GM12864 (cell line): ENCODE measurements at regions not wholly inside any gene's neighbourhood (a gene's known extent, or its start where the extent isn't known, plus 50 kb on each side); places are given as distances from the start of the nearest gene placed in this dataset.

Experiments
- DNase-seq: peaks from one replicate; pipeline ENCODE4 v3.0.0-alpha.2; 2011; ENCODE audit warnings: low read depth
- H3K4me3 ChIP-seq: 2 replicates; pipeline ENCODE4 v1.5.1; 2011; ENCODE audit warnings: mild to moderate bottlenecking, low read depth, low read length, control low read depth
- CTCF ChIP-seq: IDR thresholded peaks from 2 replicates; pipeline ENCODE4 v1.5.1; 2011; ENCODE audit warnings: low read depth, mild to moderate bottlenecking, moderate library complexity, low read length, control low read depth, inconsistent platforms; ENCODE audit errors: missing control alignments

- TF ChIP-seq CTCF: no peak
- H3K4me3 ChIP-seq: no peak overlapping the region
- no peak for DNase-seq
Observed at GRCh38 chr21:43271452-43272020, 102.7 kb downstream of the CRYAA start.

GRCh38 chr21:43270800-43271301 is 102.0 kb downstream of the CRYAA start:
- DNase-seq: no peak
- no peak overlapping the region for H3K4me3 ChIP-seq
- TF ChIP-seq CTCF: no peak

GRCh38 chr21:43269957-43270705 is 101.3 kb downstream of the CRYAA start:
- TF ChIP-seq CTCF: no peak
- no peak for DNase-seq
- no peak overlapping the region for H3K4me3 ChIP-seq

GRCh38 chr21:43269440-43269839 is 100.6 kb downstream of the CRYAA start:
- DNase-seq: no peak
- no peak overlapping the region for H3K4me3 ChIP-seq

GRCh38 chr21:43268804-43269186 is 100.0 kb downstream of the CRYAA start:
- TF ChIP-seq CTCF: no peak
- no peak overlapping the region for H3K4me3 ChIP-seq
- DNase-seq: no peak

More at GRCh38 chr21:43269440-43269839, 100.6 kb downstream of the CRYAA start:
- peak; percentile 73 for TF ChIP-seq CTCF

GRCh38 chr21:43268086-43268803 is 99.4 kb downstream of the CRYAA start:
- H3K4me3 ChIP-seq: no peak overlapping the region
- no peak for TF ChIP-seq CTCF
- no peak for DNase-seq
